Activated T-helper 1 cell treated with anti-CD3 and anti-CD28 coated beads, Interleukin-12 subunit alpha, Interleukin-12 subunit beta, Interleukin-2, Interleukin-4 antibody, amounts not matched to agents 30 ng/mL and 10 ng/mL and 1 ng/mL, durations not matched to agents 14 hours and 24 hours and 36 hours (primary cell): ENCODE measurements at regions not wholly inside any gene's neighbourhood (a gene's known extent, or its start where the extent isn't known, plus 50 kb on each side); places are given as distances from the start of the nearest gene placed in this dataset.
"Not testable (repeated sequence)": the region's sequence is repeated elsewhere in the genome, so short reads cannot be mapped to it uniquely, and the experiment has no call there.

Experiments
- DNase-seq: peaks from one replicate; pipeline ENCODE4 v3.0.0; 2021; ENCODE audit warnings: low spot score
- H3K27ac Mint-ChIP-seq: one replicate; pipeline ENCODE4 v1.8.0; 2021; ENCODE audit warnings: mild to moderate bottlenecking, mixed read lengths
- H3K27me3 Mint-ChIP-seq: one replicate; pipeline ENCODE4 v1.8.0; 2022; ENCODE audit warnings: mild to moderate bottlenecking, moderate library complexity, mixed read lengths; ENCODE audit not compliant: insufficient read depth
- H3K36me3 Mint-ChIP-seq: one replicate; pipeline ENCODE4 v1.8.0; 2021; ENCODE audit warnings: low read depth, mixed read lengths
- H3K4me1 Mint-ChIP-seq: one replicate; pipeline ENCODE4 v1.8.0; 2021; ENCODE audit warnings: low read depth, mixed read lengths
- H3K4me3 Mint-ChIP-seq: one replicate; pipeline ENCODE4 v1.8.0; 2021; ENCODE audit warnings: mild to moderate bottlenecking, moderate library complexity, mixed read lengths
- H3K9me3 Mint-ChIP-seq: one replicate; pipeline ENCODE4 v1.8.0; 2021; ENCODE audit warnings: mixed read lengths
- intact Hi-C: fragments of 100-400 bp; cut with micrococcal nuclease; formaldehyde crosslinking; loops from one replicate; pipeline ENCODE4 v1.15.1; 2024

DNA sequence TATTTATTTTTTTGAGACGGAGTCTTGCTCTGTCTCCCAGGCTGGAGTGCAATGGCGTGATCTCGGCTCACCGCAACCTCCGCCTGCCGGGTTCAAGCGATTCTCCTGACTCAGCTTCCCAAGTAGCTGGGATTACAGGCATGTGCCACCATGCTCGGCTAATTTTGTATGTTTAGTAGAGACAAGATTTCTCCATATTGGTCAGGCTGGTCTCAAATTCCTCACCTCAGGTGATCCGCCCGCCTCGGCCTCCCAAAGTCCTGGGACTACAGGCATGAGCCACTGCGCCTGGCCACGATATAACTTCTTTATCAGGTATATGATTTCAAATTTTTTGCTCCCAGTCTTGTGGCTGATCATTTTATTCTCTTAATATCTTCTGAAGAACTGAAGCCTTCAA is 1506.3 kb downstream of the FAM181B start:
- H3K27me3 Mint-ChIP-seq, H3K9me3 Mint-ChIP-seq, H3K4me1 Mint-ChIP-seq, H3K27ac Mint-ChIP-seq, H3K4me3 Mint-ChIP-seq, DNase-seq, intact Hi-C loops, H3K36me3 Mint-ChIP-seq: not testable (repeated sequence)

DNA sequence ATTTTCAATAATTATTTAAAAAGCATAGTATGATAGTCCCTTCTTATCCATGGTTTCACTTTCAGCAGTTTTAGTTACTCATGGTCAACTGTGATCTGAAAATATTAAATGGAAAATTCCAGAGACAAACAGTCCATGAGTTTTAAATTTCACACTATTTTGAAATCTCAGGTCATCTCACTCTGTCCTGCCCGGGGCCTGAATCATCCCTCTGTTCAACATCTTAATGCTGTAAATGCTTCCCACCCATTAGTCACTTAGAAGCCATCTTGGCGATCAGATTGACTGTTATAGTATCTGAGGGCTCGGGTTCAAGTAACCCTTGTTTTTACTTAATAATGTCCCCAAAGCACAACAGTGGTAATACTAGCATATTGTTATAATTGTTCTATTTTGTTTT is 1509.3 kb downstream of the FAM181B start:
- H3K9me3 Mint-ChIP-seq, result no peaks in the 10 kb centered on the region
- intact Hi-C loops, result no loop called here
- H3K4me3 Mint-ChIP-seq, result no peak overlapping the region
- DNase-seq, result no peak
- H3K36me3 Mint-ChIP-seq, result no peaks in the 10 kb centered on the region
- H3K27ac Mint-ChIP-seq, result no peak overlapping the region
- H3K4me1 Mint-ChIP-seq, result no peaks in the 10 kb centered on the region
- H3K27me3 Mint-ChIP-seq, result no peaks in the 10 kb centered on the region

DNA sequence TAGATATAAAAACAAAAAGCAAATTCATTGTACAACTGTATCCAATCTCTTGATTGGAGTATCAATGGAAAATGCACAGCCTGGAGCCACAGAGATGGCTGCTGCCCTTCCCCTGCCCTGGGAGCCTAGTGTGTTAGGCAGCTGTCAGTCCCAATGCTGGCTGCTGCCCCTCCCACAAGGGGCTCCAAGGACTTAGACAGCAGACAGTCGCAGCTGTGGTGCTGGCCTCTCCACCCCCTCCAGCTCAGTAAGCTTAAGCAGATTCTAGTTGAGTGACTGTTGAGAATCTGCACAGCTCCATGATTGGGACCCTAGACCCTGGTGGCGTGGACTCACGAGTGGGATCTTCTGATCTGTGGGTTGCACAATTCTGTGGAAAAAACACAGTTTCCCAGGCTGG is 1511.2 kb downstream of the FAM181B start:
- Mint-ChIP-seq H3K9me3 (no peaks in the 10 kb centered on the region), H3K4me3 (no peak overlapping the region), H3K36me3 (no peaks in the 10 kb centered on the region), H3K27ac (no peak overlapping the region), H3K4me1 (no peaks in the 10 kb centered on the region), H3K27me3 (no peaks in the 10 kb centered on the region)
- no peak for DNase-seq
- intact Hi-C loops, result no loop called here

DNA sequence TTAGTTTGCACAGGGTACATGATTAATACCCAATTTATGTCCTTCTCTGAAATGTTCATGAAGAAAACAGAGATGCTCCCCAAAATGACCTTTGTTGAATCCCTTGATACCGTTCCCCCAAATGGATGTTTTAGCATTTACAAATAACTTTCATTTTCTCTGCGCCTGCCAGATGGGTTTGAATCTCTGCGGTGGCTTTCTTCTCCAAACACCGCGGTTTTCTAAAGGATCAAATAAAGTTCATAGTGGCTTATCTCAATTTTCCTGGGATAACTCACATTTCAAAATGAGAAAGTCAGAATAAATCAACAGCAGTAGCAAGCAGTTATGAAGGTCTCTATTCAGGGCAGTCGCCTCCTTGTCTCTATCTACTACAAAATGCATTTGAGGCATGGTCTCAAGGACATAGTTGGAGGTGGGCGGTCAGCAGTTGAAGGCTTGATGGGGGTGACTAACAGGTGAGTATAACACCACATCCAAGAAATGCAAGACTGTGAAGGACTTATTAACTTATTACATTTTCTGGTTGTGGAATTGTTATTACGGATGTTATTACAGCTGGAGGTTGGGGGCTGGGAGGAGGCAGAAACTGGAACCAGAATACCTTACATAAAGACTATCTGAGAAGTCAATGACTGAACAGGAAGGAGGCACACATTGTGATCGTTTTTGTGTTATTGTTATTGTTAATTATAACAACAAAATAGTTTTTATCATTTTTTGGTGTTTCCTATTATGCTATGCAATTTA is 1513.3 kb downstream of the FAM181B start:
- intact Hi-C loops, result no loop called here
- no peak for DNase-seq
- H3K4me1 Mint-ChIP-seq, result no peaks in the 10 kb centered on the region
- H3K27me3 Mint-ChIP-seq, result no peaks in the 10 kb centered on the region
- H3K27ac Mint-ChIP-seq, result no peak overlapping the region
- H3K4me3 Mint-ChIP-seq, result no peak overlapping the region
- no peaks in the 10 kb centered on the region for H3K9me3 Mint-ChIP-seq
- H3K36me3 Mint-ChIP-seq, result no peaks in the 10 kb centered on the region

DNA sequence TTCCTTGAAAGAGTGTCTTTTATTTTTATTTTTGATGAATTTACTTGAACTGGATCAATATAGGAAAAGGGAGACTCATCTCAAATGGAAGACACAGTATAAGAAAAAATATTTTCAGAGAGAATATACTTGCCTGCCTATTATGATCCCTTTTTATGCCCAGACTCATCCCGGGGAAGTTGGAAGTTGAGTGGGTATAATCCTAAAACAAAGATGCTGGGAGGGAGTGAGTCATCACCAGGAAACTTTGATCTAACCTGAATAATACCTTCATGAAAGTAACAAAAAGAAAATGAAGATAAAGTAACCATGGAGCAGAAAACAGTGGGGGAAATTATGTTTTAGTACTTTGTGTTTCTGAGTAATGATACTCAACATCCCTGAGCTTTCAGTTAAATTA is 1514.0 kb downstream of the FAM181B start:
- Mint-ChIP-seq H3K36me3 (no peaks in the 10 kb centered on the region), H3K27ac (no peak overlapping the region), H3K4me3 (no peak overlapping the region), H3K4me1 (no peaks in the 10 kb centered on the region), H3K9me3 (peaks cover 3% of the 10 kb centered on the region), H3K27me3 (no peaks in the 10 kb centered on the region)
- no peak for DNase-seq
- intact Hi-C loops, result no loop called here

DNA sequence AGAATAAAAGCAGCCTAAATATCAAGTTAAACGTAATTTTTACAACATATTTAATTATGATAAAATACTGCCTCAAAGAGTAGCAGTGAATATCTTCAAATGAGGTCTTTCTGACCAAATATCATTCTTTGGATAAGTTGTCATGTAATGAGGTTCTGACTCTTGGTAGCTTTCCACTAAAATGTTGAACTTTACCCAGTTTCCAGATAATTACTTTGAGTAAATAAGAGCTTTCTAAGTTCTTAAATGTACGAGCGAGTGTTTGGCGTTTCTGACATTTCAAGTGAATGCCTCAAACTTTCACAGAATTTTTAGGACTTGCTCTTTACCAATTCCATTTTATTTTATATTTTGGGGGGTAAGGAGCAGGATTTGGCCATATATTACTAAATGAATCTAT is 1515.2 kb downstream of the FAM181B start:
- H3K9me3 Mint-ChIP-seq, result peaks cover 4% of the 10 kb centered on the region
- H3K27me3 Mint-ChIP-seq, result no peaks in the 10 kb centered on the region
- H3K4me1 Mint-ChIP-seq, result no peaks in the 10 kb centered on the region
- no peak overlapping the region for H3K4me3 Mint-ChIP-seq
- intact Hi-C loops, result no loop called here
- no peaks in the 10 kb centered on the region for H3K36me3 Mint-ChIP-seq
- H3K27ac Mint-ChIP-seq, result no peak overlapping the region
- no peak for DNase-seq

DNA sequence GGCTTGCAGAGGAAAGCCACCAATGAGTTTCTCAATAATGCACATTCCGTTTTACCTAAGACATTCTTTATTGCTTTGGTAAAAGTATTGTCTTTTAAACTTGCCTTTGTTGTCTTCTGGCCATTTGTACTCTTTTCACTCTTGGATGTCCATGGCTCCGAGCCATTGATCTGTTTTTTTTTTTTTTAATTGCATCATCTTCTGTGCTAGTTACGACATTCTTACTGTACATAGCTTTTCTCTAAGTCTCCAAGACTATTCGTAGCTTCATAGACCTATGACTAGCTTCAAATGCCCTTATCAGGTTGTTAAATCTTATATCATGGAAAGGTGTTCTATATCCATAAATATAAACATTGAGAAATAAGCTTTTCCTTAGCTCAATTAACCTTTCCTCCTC is 1522.6 kb downstream of the FAM181B start:
- DNase-seq, result no peak
- Mint-ChIP-seq H3K27me3 (no peaks in the 10 kb centered on the region), H3K4me3 (no peak overlapping the region), H3K36me3 (no peaks in the 10 kb centered on the region), H3K9me3 (peaks cover 4% of the 10 kb centered on the region), H3K4me1 (no peaks in the 10 kb centered on the region), H3K27ac (no peak overlapping the region)
- intact Hi-C loops, result no loop called here

DNA sequence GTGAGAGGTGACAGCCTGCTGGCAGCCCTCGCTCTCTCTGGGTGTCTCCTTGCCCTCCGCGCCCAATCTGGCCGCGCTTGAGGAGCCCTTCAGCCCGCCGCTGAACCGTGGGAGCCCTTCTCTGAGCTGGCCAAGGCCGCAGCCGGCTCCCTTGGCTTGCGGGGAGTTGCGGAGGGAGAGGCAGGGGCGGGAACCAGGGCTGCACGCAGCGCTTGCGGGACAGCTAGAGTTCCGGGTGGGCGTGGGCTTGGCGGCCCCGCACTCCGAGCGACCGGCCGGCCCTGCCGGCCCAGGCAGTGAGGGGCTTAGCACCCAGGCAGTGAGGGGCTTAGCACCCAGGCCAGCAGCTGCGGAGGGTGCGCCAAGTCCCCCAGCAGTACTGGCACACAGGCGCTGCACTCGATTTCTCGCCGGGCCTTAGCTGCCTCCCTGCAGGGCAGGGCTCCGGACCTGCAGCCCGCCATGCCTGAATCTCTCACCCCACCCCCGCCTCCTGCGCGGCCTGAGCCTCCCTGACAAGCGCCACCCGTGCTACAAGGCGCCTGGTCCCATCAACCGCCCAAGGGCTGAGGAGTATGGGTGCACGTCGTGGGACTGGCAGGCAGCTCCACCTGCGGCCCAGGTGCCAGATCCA is 1526.1 kb downstream of the FAM181B start:
- DNase-seq, result no peak
- H3K27me3 Mint-ChIP-seq, result no peaks in the 10 kb centered on the region
- no peaks in the 10 kb centered on the region for H3K4me1 Mint-ChIP-seq
- H3K27ac Mint-ChIP-seq, result no peak overlapping the region
- H3K9me3 Mint-ChIP-seq, result no peaks in the 10 kb centered on the region
- H3K4me3 Mint-ChIP-seq, result no peak overlapping the region
- intact Hi-C loops, result no loop called here
- no peaks in the 10 kb centered on the region for H3K36me3 Mint-ChIP-seq

DNA sequence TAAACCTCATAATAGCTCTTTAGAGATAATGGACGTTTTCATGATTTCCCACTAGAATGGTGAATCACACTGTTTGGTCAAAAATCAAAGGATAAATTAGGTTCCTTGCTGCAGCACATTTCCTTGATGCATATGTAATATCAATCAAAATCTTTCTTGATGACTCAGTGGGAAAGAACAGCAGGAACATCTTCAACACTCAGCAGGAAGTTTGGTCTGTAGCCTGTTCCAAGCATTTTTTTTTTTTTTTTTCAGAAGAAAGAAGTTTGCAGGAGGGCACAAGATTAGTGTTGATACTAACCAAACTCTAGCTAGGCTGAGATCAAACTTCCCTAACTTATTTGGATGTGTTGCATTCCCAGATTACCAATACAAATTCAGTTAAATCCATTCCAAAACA is 1529.8 kb downstream of the FAM181B start:
- Mint-ChIP-seq H3K4me1 (no peaks in the 10 kb centered on the region), H3K9me3 (peaks cover 4% of the 10 kb centered on the region), H3K36me3 (no peaks in the 10 kb centered on the region), H3K27ac (no peak overlapping the region), H3K27me3 (no peaks in the 10 kb centered on the region), H3K4me3 (no peak overlapping the region)
- no peak for DNase-seq
- intact Hi-C loops, result no loop called here

DNA sequence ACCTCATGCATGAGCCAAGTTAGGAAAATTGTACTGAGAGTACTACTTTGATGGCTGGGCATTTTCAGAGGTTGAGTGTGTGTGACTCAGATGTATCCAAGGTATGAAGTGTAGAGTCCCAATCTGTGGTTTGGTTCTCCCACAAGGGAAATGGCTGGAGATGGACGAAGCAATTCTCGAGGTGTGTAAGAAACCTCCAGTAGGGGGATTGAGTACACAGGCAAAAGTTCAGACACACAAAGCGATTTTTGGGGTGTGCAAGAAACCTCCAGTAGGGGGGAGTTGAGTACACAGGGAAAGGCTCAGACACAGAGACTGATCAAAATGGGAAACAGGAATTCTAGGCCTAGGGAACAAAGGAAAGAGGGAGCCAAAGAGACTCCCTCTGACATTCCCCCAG is 1536.3 kb downstream of the FAM181B start:
- Mint-ChIP-seq H3K4me1 (no peaks in the 10 kb centered on the region), H3K36me3 (no peaks in the 10 kb centered on the region), H3K9me3 (peaks cover 12% of the 10 kb centered on the region), H3K27ac (no peak overlapping the region), H3K27me3 (no peaks in the 10 kb centered on the region), H3K4me3 (no peak overlapping the region)
- intact Hi-C loops, result loop anchor here (5.0 kb wide), 1 partner anchor 1300 kb away; no protein-coding TSS in a partner anchor
- no peak for DNase-seq

DNA sequence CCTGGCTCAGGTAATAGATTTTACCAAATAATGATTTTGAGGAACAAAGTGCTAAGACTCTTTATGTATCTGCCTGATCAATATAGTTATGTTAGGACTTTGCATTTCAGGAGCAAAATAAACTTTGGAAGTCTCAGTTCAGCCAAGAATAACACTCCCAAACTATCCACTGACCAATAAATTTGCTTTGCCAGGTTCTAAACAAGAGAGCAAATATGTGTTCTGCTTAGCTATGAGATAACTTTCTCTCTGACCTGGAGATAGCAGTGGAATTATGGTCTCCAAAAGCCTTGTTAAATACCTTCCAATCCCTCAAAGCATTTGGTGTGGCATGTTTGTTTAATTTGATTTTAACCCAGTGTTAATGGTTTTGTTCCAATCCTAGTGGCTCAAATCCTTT is 1541.1 kb downstream of the FAM181B start:
- no peak overlapping the region for H3K4me3 Mint-ChIP-seq
- no peaks in the 10 kb centered on the region for H3K27me3 Mint-ChIP-seq

DNA sequence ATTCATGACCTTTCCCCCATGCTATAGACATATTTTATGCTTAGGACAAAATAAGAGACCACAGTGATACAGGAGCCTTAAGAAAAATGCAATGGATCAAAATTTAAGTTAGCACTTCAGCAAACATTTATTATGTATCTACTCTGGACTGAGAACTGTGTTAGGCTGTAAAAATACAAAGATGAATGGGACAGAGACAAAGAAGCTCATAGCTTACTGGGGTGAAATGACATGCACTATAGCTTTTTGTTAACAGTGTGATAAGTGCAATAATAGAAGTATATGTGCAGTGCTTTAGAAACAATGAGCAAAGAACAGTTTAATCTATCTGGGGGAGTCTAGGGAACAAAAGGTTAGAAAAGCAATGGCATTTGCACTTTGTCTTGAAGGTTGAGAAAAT is 1543.1 kb downstream of the FAM181B start:
- Mint-ChIP-seq H3K4me1 (no peaks in the 10 kb centered on the region), H3K27ac (no peak overlapping the region), H3K27me3 (no peaks in the 10 kb centered on the region), H3K36me3 (no peaks in the 10 kb centered on the region), H3K9me3 (peaks cover 10% of the 10 kb centered on the region), H3K4me3 (no peak overlapping the region)
- DNase-seq, result no peak
- intact Hi-C loops, result no loop called here

More for the DNA sequence above, 1541.1 kb downstream of the FAM181B start:
- Mint-ChIP-seq H3K36me3 (no peaks in the 10 kb centered on the region), H3K9me3 (peaks cover 4% of the 10 kb centered on the region), H3K4me1 (no peaks in the 10 kb centered on the region), H3K27ac (no peak overlapping the region)
- DNase-seq, result no peak
- intact Hi-C loops, result no loop called here

DNA sequence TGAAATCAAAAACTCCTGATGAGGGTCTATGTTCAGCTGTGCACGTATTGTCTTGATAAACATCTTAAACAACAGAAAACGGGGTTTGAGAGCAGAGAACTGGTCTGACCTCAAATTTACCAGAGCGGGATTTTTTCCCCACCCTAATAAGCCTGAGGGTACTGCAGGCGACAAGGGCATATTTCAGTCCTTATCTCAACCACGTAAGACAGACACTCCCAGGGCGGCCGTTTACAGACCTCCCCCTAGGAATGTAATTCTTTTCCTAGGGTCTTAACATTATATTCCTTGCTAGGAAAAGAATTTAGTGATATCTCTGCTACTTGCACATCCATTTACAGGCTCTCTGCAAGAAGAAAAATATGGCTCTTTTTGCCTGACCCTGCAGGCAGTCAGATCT is 1546.6 kb downstream of the FAM181B start:
- DNase-seq, H3K36me3 Mint-ChIP-seq, H3K27ac Mint-ChIP-seq, H3K4me1 Mint-ChIP-seq, intact Hi-C loops, H3K27me3 Mint-ChIP-seq, H3K4me3 Mint-ChIP-seq: not testable (repeated sequence)
- peaks cover 13% of the 10 kb centered on the region for H3K9me3 Mint-ChIP-seq
